Loucy (cell line): ENCODE measurements at regions not wholly inside any gene's neighbourhood (a gene's known extent, or its start where the extent isn't known, plus 50 kb on each side); places are given as distances from the start of the nearest gene placed in this dataset.

ENCODE experiments used
- H2AFZ ChIP-seq: fragments of 200-600 bp; sonication (generic); 2 replicates; pipeline ENCODE4 v1.6.0; 2016; ENCODE audit warnings: antibody characterized with exemption, mild to moderate bottlenecking, low read length, moderate library complexity
- H3F3A ChIP-seq: fragments of 200-600 bp; 2 replicates; pipeline ENCODE4 v1.6.0; 2016; ENCODE audit warnings: antibody characterized with exemption, low read depth, mild to moderate bottlenecking
- H3K27me3 ChIP-seq: fragments of 200-600 bp; sonication (generic); 2 replicates; pipeline ENCODE4 v1.6.1; 2014; ENCODE audit warnings: low read length, mild to moderate bottlenecking; ENCODE audit not compliant: insufficient read depth, poor library complexity, severe bottlenecking
- H3K36me3 ChIP-seq: fragments of 200-600 bp; sonication (generic); 2 replicates; pipeline ENCODE4 v1.6.1; 2016; ENCODE audit warnings: low read length; ENCODE audit not compliant: insufficient read depth
- H3K4me1 ChIP-seq: fragments of 200-600 bp; sonication (generic); 2 replicates; pipeline ENCODE4 v1.5.1; 2014; ENCODE audit warnings: low read length, mild to moderate bottlenecking; ENCODE audit not compliant: insufficient read depth, poor library complexity, severe bottlenecking
- H3K4me2 ChIP-seq: fragments of 200-600 bp; sonication (generic); 2 replicates; pipeline ENCODE4 v1.6.0; 2014; ENCODE audit warnings: antibody characterized with exemption, low read length, low read depth, mild to moderate bottlenecking; ENCODE audit not compliant: poor library complexity, severe bottlenecking
- H3K4me3 ChIP-seq: fragments of 200-600 bp; sonication (generic); 2 replicates; pipeline ENCODE4 v1.5.1; 2014; ENCODE audit warnings: low read length, mild to moderate bottlenecking, mixed read lengths; ENCODE audit not compliant: poor library complexity, severe bottlenecking
- H3K79me2 ChIP-seq: fragments of 200-600 bp; sonication (generic); 2 replicates; pipeline ENCODE4 v1.6.1; 2014; ENCODE audit warnings: low read length; ENCODE audit not compliant: insufficient read depth
- H3K9ac ChIP-seq: fragments of 200-600 bp; sonication (generic); 2 replicates; pipeline ENCODE4 v1.6.0; 2014; ENCODE audit warnings: mild to moderate bottlenecking, low read depth, low read length, moderate library complexity; ENCODE audit not compliant: poor library complexity, severe bottlenecking
- H3K9me2 ChIP-seq: fragments of 200-600 bp; sonication (generic); replicated peaks from 2 replicates; pipeline ENCODE4 v1.6.1; 2016; ENCODE audit warnings: low read depth, low read length, mixed read lengths
- H3K9me3 ChIP-seq: fragments of 200-600 bp; sonication (generic); 2 replicates; pipeline ENCODE4 v1.6.1; 2014; ENCODE audit warnings: mild to moderate bottlenecking, antibody characterized with exemption, low read length, low read depth; ENCODE audit not compliant: insufficient read depth
- H4K20me1 ChIP-seq: fragments of 200-600 bp; sonication (generic); 2 replicates; pipeline ENCODE4 v1.6.0; 2014; ENCODE audit warnings: antibody characterized with exemption, low read length, mild to moderate bottlenecking; ENCODE audit not compliant: insufficient read depth, poor library complexity, severe bottlenecking
- CTCF ChIP-seq: fragments of 200-600 bp; sonication (generic); conservative IDR thresholded peaks from 2 replicates; pipeline ENCODE4 v1.5.1; 2014; ENCODE audit warnings: mild to moderate bottlenecking, antibody characterized with exemption, low read length
- EZH2phosphoT487 ChIP-seq: fragments of 200-600 bp; IDR thresholded peaks from 2 replicates; pipeline ENCODE4 v1.6.1; 2018; ENCODE audit warnings: antibody characterized with exemption, mild to moderate bottlenecking, moderate library complexity, borderline replicate concordance

GRCh38 chr1:188295157-188295556, 1466.4 kb downstream of the PLA2G4A start:
- H2AFZ ChIP-seq, result no peak overlapping the region
- no peak overlapping the region for H3K9ac ChIP-seq
- no peaks in the 10 kb centered on the region for H3F3A ChIP-seq
- no peak overlapping the region for H3K4me3 ChIP-seq
- no peak overlapping the region for H3K4me2 ChIP-seq
- H3K9me3 ChIP-seq, result no peaks in the 10 kb centered on the region
- H3K27me3 ChIP-seq, result no peaks in the 10 kb centered on the region
- H3K79me2 ChIP-seq, result no peaks in the 10 kb centered on the region
- TF ChIP-seq EZH2phosphoT487, result no peak
- TF ChIP-seq CTCF, result no peak
- H3K4me1 ChIP-seq, result no peaks in the 10 kb centered on the region
- H3K36me3 ChIP-seq, result no peaks in the 10 kb centered on the region
- H4K20me1 ChIP-seq, result no peaks in the 10 kb centered on the region
- no peaks in the 10 kb centered on the region for H3K9me2 ChIP-seq

DNA sequence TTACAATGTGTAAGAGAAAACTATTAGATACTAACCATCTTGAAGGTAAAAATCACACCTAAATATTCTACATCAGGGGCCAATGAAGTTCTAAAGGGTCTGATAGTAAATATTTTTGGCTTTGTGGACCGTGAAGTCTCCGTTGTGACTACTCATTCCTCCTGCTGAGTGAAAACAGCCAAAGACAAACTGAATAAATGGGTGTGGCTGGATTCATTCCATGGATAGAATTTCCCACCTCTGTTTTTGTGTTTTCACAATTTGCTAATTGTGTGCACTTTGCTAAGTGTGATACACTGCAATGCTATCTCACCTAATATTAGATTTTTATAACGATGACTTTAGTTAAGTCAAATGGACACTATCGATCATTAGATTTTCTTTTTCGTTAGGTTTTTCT, 1474.0 kb downstream of the PLA2G4A start:
- H3K4me3 ChIP-seq, result no peak overlapping the region
- TF ChIP-seq CTCF (no peak), EZH2phosphoT487 (no peak)

GRCh38 chr1:188314557-188315137, 1485.9 kb downstream of the PLA2G4A start:
- Histone ChIP-seq H3K4me1 (no peaks in the 10 kb centered on the region), H2AFZ (no peak overlapping the region), H3K36me3 (no peaks in the 10 kb centered on the region), H3K9me2 (no peaks in the 10 kb centered on the region), H3K27me3 (no peaks in the 10 kb centered on the region), H3K4me2 (no peak overlapping the region), H3K79me2 (no peaks in the 10 kb centered on the region), H3K9me3 (no peaks in the 10 kb centered on the region), H3F3A (no peaks in the 10 kb centered on the region), H3K9ac (no peak overlapping the region), H4K20me1 (no peaks in the 10 kb centered on the region), H3K4me3 (no peak overlapping the region)
- no peak for TF ChIP-seq EZH2phosphoT487
- no peak for TF ChIP-seq CTCF

More for the DNA sequence above, 1474.0 kb downstream of the PLA2G4A start:
- no peaks in the 10 kb centered on the region for H3K9me3 ChIP-seq
- no peaks in the 10 kb centered on the region for H3F3A ChIP-seq
- H3K4me2 ChIP-seq, result no peak overlapping the region
- no peaks in the 10 kb centered on the region for H3K36me3 ChIP-seq
- no peaks in the 10 kb centered on the region for H4K20me1 ChIP-seq
- no peak overlapping the region for H2AFZ ChIP-seq
- no peaks in the 10 kb centered on the region for H3K79me2 ChIP-seq
- no peaks in the 10 kb centered on the region for H3K4me1 ChIP-seq
- no peaks in the 10 kb centered on the region for H3K27me3 ChIP-seq
- no peak overlapping the region for H3K9ac ChIP-seq
- H3K9me2 ChIP-seq, result no peaks in the 10 kb centered on the region
